ENCODE measurements at regions not wholly inside any gene's neighbourhood (a gene's known extent, or its start where the extent isn't known, plus 50 kb on each side); places are given as distances from the start of the nearest gene placed in this dataset.
"Not testable (repeated sequence)": the region's sequence is repeated elsewhere in the genome, so short reads cannot be mapped to it uniquely, and the experiment has no call there.

- DNase-seq (ENCODE audit: low read depth), result no peak
Observed at GRCh38 chr17:20944014-20944865, 98.6 kb downstream of the USP22 start.

DNA sequence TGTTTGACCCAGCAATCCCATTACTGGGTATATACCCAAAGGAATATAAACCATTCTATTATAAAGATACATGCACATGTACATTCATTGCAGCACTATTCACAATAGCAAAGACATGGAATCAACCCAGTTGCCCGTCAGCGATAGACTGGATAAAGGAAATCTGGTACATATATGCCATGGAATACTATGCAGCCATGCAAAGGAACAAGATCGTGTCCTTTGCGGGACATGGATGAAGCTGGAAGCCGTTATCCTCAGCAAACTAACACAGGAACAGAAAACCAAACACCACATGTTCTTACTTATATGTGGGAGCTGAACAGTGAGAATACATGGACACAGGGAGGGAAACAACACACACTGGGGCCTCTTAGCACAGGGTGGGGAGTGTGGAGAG, 95.1 kb downstream of the USP22 start:
- not testable (repeated sequence) for DNase-seq (ENCODE audit: low read depth)

- no peak for DNase-seq (ENCODE audit: low read depth)
Observed at GRCh38 chr17:20948984-20949777, 93.6 kb downstream of the USP22 start.
